Neural progenitor cell (in vitro differentiated cells): ENCODE measurements at regions not wholly inside any gene's neighbourhood (a gene's known extent, or its start where the extent isn't known, plus 50 kb on each side); places are given as distances from the start of the nearest gene placed in this dataset.

Experiments used
- DNase-seq: peaks from one replicate; pipeline ENCODE4 v3.0.0-alpha.2; 2016; ENCODE audit warnings: low spot score
- H2AFZ ChIP-seq: fragments of 200-600 bp; sonication (generic); replicated peaks from 2 replicates; pipeline ENCODE4 v1.6.1; 2016; ENCODE audit warnings: antibody characterized with exemption
- H3F3A ChIP-seq: fragments of 200-600 bp; sonication (generic); 2 replicates; pipeline ENCODE4 v1.6.1; 2016; ENCODE audit warnings: antibody characterized with exemption, low read depth
- H3K27ac ChIP-seq: fragments of 200-600 bp; sonication (generic); 2 replicates; pipeline ENCODE4 v1.5.1; 2016; ENCODE audit warnings: mild to moderate bottlenecking
- H3K27me3 ChIP-seq: fragments of 200-600 bp; sonication (generic); 2 replicates; pipeline ENCODE4 v1.6.1; 2016; ENCODE audit warnings: mild to moderate bottlenecking, moderate library complexity
- H3K36me3 ChIP-seq: fragments of 200-600 bp; sonication (generic); 2 replicates; pipeline ENCODE4 v1.5.1; 2016
- H3K4me1 ChIP-seq: fragments of 200-600 bp; sonication (generic); 2 replicates; pipeline ENCODE4 v1.6.1; 2016; ENCODE audit warnings: mixed run types
- H3K4me2 ChIP-seq: fragments of 200-600 bp; sonication (generic); 2 replicates; pipeline ENCODE4 v1.6.1; 2016
- H3K4me3 ChIP-seq: fragments of 200-600 bp; sonication (generic); 2 replicates; pipeline ENCODE4 v1.5.1; 2016
- H3K79me2 ChIP-seq: fragments of 200-600 bp; sonication (generic); 2 replicates; pipeline ENCODE4 v1.6.1; 2016; ENCODE audit warnings: low read depth
- H3K9ac ChIP-seq: fragments of 200-600 bp; sonication (generic); 2 replicates; pipeline ENCODE4 v1.6.1; 2016
- H3K9me3 ChIP-seq: fragments of 200-600 bp; sonication (generic); 2 replicates; pipeline ENCODE4 v1.5.1; 2016; ENCODE audit warnings: low read depth
- H4K20me1 ChIP-seq: fragments of 200-600 bp; sonication (generic); 2 replicates; pipeline ENCODE4 v1.6.1; 2016; ENCODE audit warnings: low read depth
- H3K27ac Mint-ChIP-seq: 3 replicates; pipeline ENCODE4 v1.8.0; 2021; ENCODE audit warnings: mixed read lengths
- H3K27me3 Mint-ChIP-seq: 2 replicates; pipeline ENCODE4 v1.8.0; 2022; ENCODE audit warnings: low read depth, mild to moderate bottlenecking, inconsistent platforms, moderate library complexity, mixed read lengths; ENCODE audit not compliant: insufficient read depth
- H3K36me3 Mint-ChIP-seq: 3 replicates; pipeline ENCODE4 v1.8.0; 2021; ENCODE audit warnings: mixed read lengths
- H3K4me1 Mint-ChIP-seq: 3 replicates; pipeline ENCODE4 v1.8.0; 2021; ENCODE audit warnings: mixed read lengths
- H3K4me3 Mint-ChIP-seq: 3 replicates; pipeline ENCODE4 v1.8.0; 2021; ENCODE audit warnings: mild to moderate bottlenecking, moderate library complexity, mixed read lengths
- H3K9me3 Mint-ChIP-seq: 3 replicates; pipeline ENCODE4 v1.8.0; 2020; ENCODE audit warnings: mixed read lengths
- CTCF ChIP-seq: fragments of 200-600 bp; sonication (generic); IDR thresholded peaks from 2 replicates; pipeline ENCODE4 v1.5.1; 2017; ENCODE audit warnings: antibody characterized with exemption, mild to moderate bottlenecking
- EZH2 ChIP-seq: fragments of 200-600 bp; sonication (generic); IDR thresholded peaks from 2 replicates; pipeline ENCODE4 v1.6.1; 2017; ENCODE audit warnings: antibody characterized with exemption, mild to moderate bottlenecking, moderate library complexity
- EZH2phosphoT487 ChIP-seq: fragments of 200-600 bp; sonication (generic); IDR thresholded peaks from 2 replicates; pipeline ENCODE4 v1.6.1; 2017; ENCODE audit warnings: antibody characterized with exemption

- H3K36me3 Mint-ChIP-seq: peaks cover 4% of the 10 kb centered on the region
These were observed 240.5 kb downstream of the MREG start for GRCh38 chr2:215772634-215773563.

GRCh38 chr2:215772003-215772402, 241.3 kb downstream of the MREG start:
- no peaks in the 10 kb centered on the region for H3K27me3 Mint-ChIP-seq
- TF ChIP-seq CTCF (no peak), EZH2phosphoT487 (no peak), EZH2 (no peak)
- H3K27ac Mint-ChIP-seq: peak overlapping the region; percentile 96
- peaks cover 29% of the 10 kb centered on the region for H3K4me1 ChIP-seq
- peaks cover 7% of the 10 kb centered on the region for H3K36me3 Mint-ChIP-seq
- no peaks in the 10 kb centered on the region for H3K27me3 ChIP-seq
- H3F3A ChIP-seq: no peaks in the 10 kb centered on the region
- H3K4me3 ChIP-seq: no peak overlapping the region
- H3K79me2 ChIP-seq: no peaks in the 10 kb centered on the region
- no peak overlapping the region for H3K4me3 Mint-ChIP-seq
- H3K9me3 ChIP-seq: no peaks in the 10 kb centered on the region
- peak overlapping the region; percentile 61 for H3K27ac ChIP-seq
- peak overlapping the region; percentile 70 for H3K4me2 ChIP-seq
- no peak overlapping the region for H3K9ac ChIP-seq
- H3K4me1 Mint-ChIP-seq: peaks cover 39% of the 10 kb centered on the region
- no peaks in the 10 kb centered on the region for H3K36me3 ChIP-seq
- DNase-seq: peak; percentile 64
- H4K20me1 ChIP-seq: no peaks in the 10 kb centered on the region
- H2AFZ ChIP-seq: peak overlapping the region; percentile 58
- H3K9me3 Mint-ChIP-seq: peaks cover 33% of the 10 kb centered on the region

More at GRCh38 chr2:215772634-215773563, 240.5 kb downstream of the MREG start:
- DNase-seq: no peak
- no peaks in the 10 kb centered on the region for H3K9me3 ChIP-seq
- no peaks in the 10 kb centered on the region for H3K27me3 ChIP-seq
- peaks cover 29% of the 10 kb centered on the region for H3K4me1 ChIP-seq
- H2AFZ ChIP-seq: peak overlapping the region; percentile 58
- peaks cover 39% of the 10 kb centered on the region for H3K4me1 Mint-ChIP-seq
- H3K4me2 ChIP-seq: peak overlapping the region; percentile 70
- no peaks in the 10 kb centered on the region for H3K79me2 ChIP-seq
- no peak for TF ChIP-seq EZH2phosphoT487
- H4K20me1 ChIP-seq: no peaks in the 10 kb centered on the region
- no peak overlapping the region for H3K9ac ChIP-seq
- peaks cover 27% of the 10 kb centered on the region for H3K9me3 Mint-ChIP-seq
- H3K27ac Mint-ChIP-seq: peak overlapping the region; percentile 35
- peak overlapping the region; percentile 61 for H3K27ac ChIP-seq
- H3K4me3 Mint-ChIP-seq: no peak overlapping the region
- H3K27me3 Mint-ChIP-seq: no peaks in the 10 kb centered on the region
- H3K4me3 ChIP-seq: no peak overlapping the region
- H3K36me3 ChIP-seq: no peaks in the 10 kb centered on the region
- H3F3A ChIP-seq: no peaks in the 10 kb centered on the region

- Histone ChIP-seq H3K4me3 (no peak overlapping the region), H3K9ac (no peak overlapping the region), H3K27ac (peak overlapping the region; percentile 61), H4K20me1 (no peaks in the 10 kb centered on the region), H2AFZ (peak overlapping the region; percentile 58), H3K79me2 (no peaks in the 10 kb centered on the region), H3K27me3 (no peaks in the 10 kb centered on the region), H3F3A (no peaks in the 10 kb centered on the region), H3K9me3 (no peaks in the 10 kb centered on the region), H3K4me2 (peak overlapping the region; percentile 70), H3K4me1 (peaks cover 29% of the 10 kb centered on the region), H3K36me3 (no peaks in the 10 kb centered on the region)
- H3K9me3 Mint-ChIP-seq: peaks cover 37% of the 10 kb centered on the region
- H3K27ac Mint-ChIP-seq: peak overlapping the region; percentile 96
- TF ChIP-seq EZH2phosphoT487 (no peak), CTCF (no peak), EZH2 (no peak)
- H3K4me1 Mint-ChIP-seq: peaks cover 37% of the 10 kb centered on the region
- no peak overlapping the region for H3K4me3 Mint-ChIP-seq
- no peaks in the 10 kb centered on the region for H3K27me3 Mint-ChIP-seq
- peaks cover 7% of the 10 kb centered on the region for H3K36me3 Mint-ChIP-seq
- no peak for DNase-seq
These were observed 242.1 kb downstream of the MREG start for GRCh38 chr2:215771241-215771640.

- Histone ChIP-seq H3K9ac (no peak overlapping the region), H3K9me3 (no peaks in the 10 kb centered on the region), H3K4me2 (no peak overlapping the region), H2AFZ (peak overlapping the region; percentile 58), H3K27me3 (no peaks in the 10 kb centered on the region), H3K27ac (no peak overlapping the region), H3K79me2 (no peaks in the 10 kb centered on the region), H4K20me1 (no peaks in the 10 kb centered on the region), H3K4me3 (no peak overlapping the region), H3K36me3 (no peaks in the 10 kb centered on the region), H3F3A (no peaks in the 10 kb centered on the region), H3K4me1 (peaks cover 29% of the 10 kb centered on the region)
- no peaks in the 10 kb centered on the region for H3K27me3 Mint-ChIP-seq
- H3K4me3 Mint-ChIP-seq: no peak overlapping the region
- DNase-seq: no peak
- H3K9me3 Mint-ChIP-seq: peaks cover 34% of the 10 kb centered on the region
- TF ChIP-seq EZH2 (no peak), CTCF (no peak), EZH2phosphoT487 (no peak)
- H3K36me3 Mint-ChIP-seq: peaks cover 7% of the 10 kb centered on the region
- H3K4me1 Mint-ChIP-seq: peaks cover 37% of the 10 kb centered on the region
- H3K27ac Mint-ChIP-seq: peak overlapping the region; percentile 96
These were observed 242.7 kb downstream of the MREG start for GRCh38 chr2:215770668-215771067.
